Stomach (tissue), 8 donors: ENCODE measurements at regions not wholly inside any gene's neighbourhood (a gene's known extent, or its start where the extent isn't known, plus 50 kb on each side); places are given as distances from the start of the nearest gene placed in this dataset.

ENCODE experiments used
- DNase-seq, 2 donors: peaks; one replicate each; pipeline versions ENCODE4 v3.0.0 to v3.0.0-alpha.2; 2013 to 2019
- H3K27ac ChIP-seq, 5 donors: fragments of 200-600 bp in 4 of 5; sonication (generic) in 4 of 5; one replicate each; pipeline ENCODE4 v1.5.1; 2013 to 2019; ENCODE audit warnings: mild to moderate bottlenecking in 1 of 5, moderate library complexity in 1 of 5
- H3K27me3 ChIP-seq, 3 donors: fragments of 200-600 bp; sonication (generic); one replicate each; pipeline ENCODE4 v1.5.1; 2017 to 2019; ENCODE audit warnings: mixed run types in 1 of 3
- H3K36me3 ChIP-seq, 4 donors: fragments of 200-600 bp; sonication (generic); 1 replicate in 3 of 4; 2 replicates in 1 of 4; pipeline ENCODE4 v1.5.1; 2016 to 2019
- H3K4me1 ChIP-seq, 4 donors: fragments of 200-600 bp; sonication (generic); one replicate each; pipeline ENCODE4 v1.5.1; 2016 to 2019
- H3K4me3 ChIP-seq, 4 donors: fragments of 200-600 bp; sonication (generic) in 3 of 4; one replicate each; pipeline ENCODE4 v1.5.1; 2016 to 2019; ENCODE audit warnings: mild to moderate bottlenecking in 1 of 4
- H3K9me3 ChIP-seq, 4 donors: fragments of 200-600 bp; sonication (generic); one replicate each; pipeline ENCODE4 v1.5.1; 2016 to 2019
- CTCF ChIP-seq, 7 experiments: fragments of 450-650 bp in 4 of 7; fragments of 200-600 bp in 3 of 7; sonication (generic) in 3 of 7; IDR thresholded peaks; one replicate each; pipeline ENCODE4 v1.5.1; 2016 to 2019; ENCODE audit warnings: antibody characterized with exemption in 7 of 7, control low read depth in 2 of 7, mild to moderate bottlenecking in 1 of 7
- EP300 ChIP-seq: sonication (generic); formaldehyde crosslinking; IDR thresholded peaks from one replicate; pipeline ENCODE4 v1.6.1; 2017; ENCODE audit warnings: antibody characterized with exemption
- POLR2A ChIP-seq, 4 donors: fragments of 450-650 bp; IDR thresholded peaks; one replicate each; pipeline ENCODE4 v1.6.1; 2016; ENCODE audit warnings: antibody characterized with exemption in 4 of 4, control low read depth in 2 of 4, mild to moderate bottlenecking in 1 of 4, moderate library complexity in 1 of 4
- POLR2AphosphoS5 ChIP-seq, 3 donors: sonication (generic); formaldehyde crosslinking; IDR thresholded peaks; one replicate each; pipeline ENCODE4 v1.6.1; 2016; ENCODE audit warnings: antibody characterized with exemption in 3 of 3
- WGBS, 5 donors: extraction: QIAGEN DNeasy Blood & Tissue Kit in 3 of 5; methylation state at CpG; one replicate each; pipeline versions ENCODE4 v1.1.5 to v1.1.7; 2013 to 2018; 5-methylcytosine and 5-hydroxymethylcytosine counted together
- intact Hi-C: fragments of 100-400 bp; cut with DNase I; formaldehyde crosslinking; loops from one replicate; pipeline ENCODE4 v1.15.1; 2023; ENCODE audit warnings: low total_unique reads
- donor health status: healthy with polysubstance abuse.
- donor health status: Bipolar disorder and iron deficiency.
- donor health status: healthy.

DNA sequence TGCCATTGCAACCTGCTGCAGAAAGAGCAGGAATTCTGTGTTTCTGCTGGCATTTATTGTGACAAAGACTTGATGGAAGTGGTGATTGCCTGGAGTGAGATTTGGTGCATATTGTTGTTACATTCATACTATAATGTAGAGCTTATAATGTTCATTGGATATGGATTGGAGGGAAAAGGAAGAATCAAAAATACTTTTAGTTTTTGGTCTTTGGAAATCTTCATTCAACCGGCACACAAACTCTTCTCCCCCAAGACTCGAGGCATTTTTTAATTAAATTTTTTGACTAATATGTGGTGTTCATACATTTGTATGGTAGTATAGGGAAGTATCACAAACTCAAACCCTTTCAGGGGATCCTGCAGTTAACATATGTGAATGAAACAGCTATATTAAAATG, 380.8 kb downstream of the DOK5 start:
- no peaks in the 10 kb centered on the region for H3K9me3 ChIP-seq
- H3K27ac ChIP-seq: no peak overlapping the region
- H3K4me3 ChIP-seq: no peak overlapping the region
- intact Hi-C loops: no loop called here
- H3K4me1 ChIP-seq: no peaks in the 10 kb centered on the region
- DNase-seq: no peak
- WGBS, 5 donors: 91 to 96% (median 94%) methylated on average over 2 of the region's 2 CpGs
- no peak for TF ChIP-seq EP300
- no peak for TF ChIP-seq POLR2A (IDR thresholded peaks at IDR 0.05)
- TF ChIP-seq POLR2AphosphoS5 (IDR thresholded peaks at IDR 0.05): no peak
- TF ChIP-seq CTCF (IDR thresholded peaks at IDR 0.05): no peak
- H3K36me3 ChIP-seq: no peaks in the 10 kb centered on the region
- no peaks in the 10 kb centered on the region for H3K27me3 ChIP-seq

DNA sequence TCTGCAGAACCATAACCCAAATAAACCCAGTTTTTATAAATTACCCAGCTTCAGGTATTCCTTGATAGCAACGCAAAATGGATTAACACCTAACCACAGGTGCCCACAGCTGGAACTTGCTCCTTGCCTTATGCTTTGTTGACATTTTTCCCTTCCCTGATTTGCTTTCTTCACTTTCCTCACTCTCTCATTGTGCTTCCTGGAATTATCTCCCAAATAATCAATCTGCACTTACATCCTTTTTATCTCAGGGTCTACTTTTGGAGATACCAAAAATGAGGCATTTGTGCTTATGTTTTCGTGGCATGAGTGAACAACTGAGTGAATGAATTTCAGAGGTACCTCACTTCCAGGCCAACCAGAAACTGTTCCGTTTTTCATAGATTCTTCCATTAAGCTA, 374.3 kb downstream of the DOK5 start:
- 58 to 68% (median 59%) methylated on average over 3 of the region's 3 CpGs for WGBS, 5 donors

GRCh38 chr20:54848984-54849538, 373.7 kb downstream of the DOK5 start:
- whole genome bisulfite sequencing, 5 donors: 75 to 85% (median 81%) methylated on average over 2 of the region's 2 CpGs
- intact Hi-C loops: no loop called here
- H3K27ac ChIP-seq: no peak overlapping the region
- H3K27me3 ChIP-seq: no peaks in the 10 kb centered on the region
- TF ChIP-seq POLR2AphosphoS5 (IDR thresholded peaks at IDR 0.05) (no peak), POLR2A (IDR thresholded peaks at IDR 0.05) (no peak), CTCF (IDR thresholded peaks at IDR 0.05) (no peak), EP300 (no peak)
- H3K36me3 ChIP-seq: no peaks in the 10 kb centered on the region
- H3K4me3 ChIP-seq: no peak overlapping the region
- H3K4me1 ChIP-seq: no peaks in the 10 kb centered on the region
- no peak for DNase-seq
- H3K9me3 ChIP-seq: no peaks in the 10 kb centered on the region

More for the DNA sequence above, 374.3 kb downstream of the DOK5 start:
- H3K27ac ChIP-seq: no peak overlapping the region
- no peaks in the 10 kb centered on the region for H3K9me3 ChIP-seq
- intact Hi-C loops: no loop called here
- DNase-seq: no peak
- H3K4me1 ChIP-seq: no peaks in the 10 kb centered on the region
- TF ChIP-seq POLR2A (IDR thresholded peaks at IDR 0.05): no peak
- TF ChIP-seq EP300: no peak
- TF ChIP-seq POLR2AphosphoS5 (IDR thresholded peaks at IDR 0.05): no peak
- no peak for TF ChIP-seq CTCF (IDR thresholded peaks at IDR 0.05)
- H3K4me3 ChIP-seq: no peak overlapping the region
- H3K36me3 ChIP-seq: no peaks in the 10 kb centered on the region
- H3K27me3 ChIP-seq: no peaks in the 10 kb centered on the region

DNA sequence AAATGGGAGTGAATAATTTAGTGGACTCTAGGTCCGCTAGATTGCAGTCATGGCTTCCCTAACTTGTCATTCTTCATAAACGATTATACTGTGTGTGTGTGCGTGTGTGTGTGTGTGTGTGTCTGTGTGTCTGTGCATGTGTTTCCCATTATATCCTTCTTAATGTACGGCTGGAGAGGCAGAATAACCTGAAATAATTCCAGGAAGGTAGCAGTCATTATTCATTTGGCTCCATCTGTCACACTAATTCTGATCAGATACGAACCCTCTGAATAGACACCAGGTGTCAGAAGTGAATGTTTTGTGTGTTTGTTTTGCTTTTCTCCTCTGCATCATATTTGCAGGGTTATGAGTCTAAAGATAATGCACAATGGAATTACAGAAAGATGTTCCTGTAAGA, 372.9 kb downstream of the DOK5 start:
- intact Hi-C loops: no loop called here
- 62 to 77% (median 71%) methylated on average over 5 of the region's 5 CpGs for WGBS, 5 donors
- H3K27me3 ChIP-seq: no peaks in the 10 kb centered on the region
- no peaks in the 10 kb centered on the region for H3K9me3 ChIP-seq
- TF ChIP-seq CTCF (IDR thresholded peaks at IDR 0.05) (no peak), POLR2A (IDR thresholded peaks at IDR 0.05) (no peak), POLR2AphosphoS5 (IDR thresholded peaks at IDR 0.05) (no peak), EP300 (no peak)
- H3K4me3 ChIP-seq: no peak overlapping the region
- DNase-seq: no peak
- H3K36me3 ChIP-seq: no peaks in the 10 kb centered on the region
- no peak overlapping the region for H3K27ac ChIP-seq
- H3K4me1 ChIP-seq: no peaks in the 10 kb centered on the region
